ENCODE measurements at regions not wholly inside any gene's neighbourhood (a gene's known extent, or its start where the extent isn't known, plus 50 kb on each side); places are given as distances from the start of the nearest gene placed in this dataset.

DNA sequence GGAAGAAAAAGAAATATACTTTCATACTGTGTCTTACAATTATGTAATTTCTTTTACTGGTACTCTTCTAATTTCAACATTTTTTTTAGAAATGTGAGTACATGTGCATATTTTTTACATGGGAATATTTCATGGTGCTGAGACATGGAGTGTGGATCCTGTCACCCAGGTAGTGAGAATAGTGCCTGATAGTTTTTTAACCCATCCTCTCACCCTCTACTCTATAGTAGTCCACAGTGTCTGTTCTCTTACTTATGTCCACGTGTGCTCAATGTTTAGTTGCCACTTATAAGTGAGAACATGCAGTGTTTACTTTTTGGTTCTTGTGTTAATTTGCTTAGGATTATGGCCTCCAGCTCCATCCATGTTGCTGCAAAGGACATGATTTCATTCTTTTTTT lies 548.8 kb downstream of the AACS start:
- H3K9me3 ChIP-seq (ENCODE audit: insufficient read depth in 2 of 2, low read depth in 1 of 2, low read length in 1 of 2): 0 out of 4 replicates have a peak, but pooled peaks cover 0 to 2% of the 10 kb centered on the region in 2 experiments
- H2BK120ac ChIP-seq (replicated peaks; ENCODE audit: low read depth, low read length): no peak overlapping the region
- H3K4me1 ChIP-seq (replicated peaks in 1 of 4; ENCODE audit: control insufficient read depth in 3 of 4, insufficient read depth in 4 of 4, low read length in 3 of 4): no peaks in the 10 kb centered on the region
- no peaks in the 10 kb centered on the region for H3K27me3 ChIP-seq (replicated peaks in 1 of 4; ENCODE audit: control insufficient read depth in 3 of 4, extremely low read depth in 1 of 4, insufficient read depth in 3 of 4, low read length in 3 of 4)
- no peaks in the 10 kb centered on the region for H4K20me1 ChIP-seq (replicated peaks in 1 of 2; ENCODE audit: control insufficient read depth in 1 of 2, insufficient read depth in 2 of 2, low read length in 2 of 2)
- TF ChIP-seq SIRT6 (IDR thresholded peaks at IDR 0.05; ENCODE audit: low read length): no peak
- no peak for TF ChIP-seq SP4 (IDR thresholded peaks at IDR 0.05; ENCODE audit: low read length)
- TF ChIP-seq CBX5 (IDR thresholded peaks at IDR 0.05; ENCODE audit: low read depth, low read length): no peak
- no peak for TF ChIP-seq KDM5A (IDR thresholded peaks at IDR 0.05; ENCODE audit: low read length)
- TF ChIP-seq SRF (IDR thresholded peaks at IDR 0.05; ENCODE audit: low read depth, low read length): no peak
- no peak for TF ChIP-seq FOSL1 (IDR thresholded peaks at IDR 0.05; ENCODE audit: insufficient read depth, low read depth, low read length)
- no peak for TF ChIP-seq POU5F1 (IDR thresholded peaks at IDR 0.05; ENCODE audit: low read depth, low read length)
- no peak for TF ChIP-seq SIX5 (IDR thresholded peaks at IDR 0.05; ENCODE audit: low read depth, low read length)
- no peak for TF ChIP-seq CHD1 (IDR thresholded peaks at IDR 0.05; ENCODE audit: low read depth, low read length)
- no peak for TF ChIP-seq RFX5 (IDR thresholded peaks at IDR 0.05; ENCODE audit: borderline replicate concordance, low read depth, low read length)
- no peak for TF ChIP-seq POLR2AphosphoS5 (IDR thresholded peaks at IDR 0.05; ENCODE audit: low read depth, low read length)
- TF ChIP-seq, protein P1, sequence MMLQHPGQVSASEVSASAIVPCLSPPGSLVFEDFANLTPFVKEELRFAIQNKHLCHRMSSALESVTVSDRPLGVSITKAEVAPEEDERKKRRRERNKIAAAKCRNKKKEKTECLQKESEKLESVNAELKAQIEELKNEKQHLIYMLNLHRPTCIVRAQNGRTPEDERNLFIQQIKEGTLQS (IDR thresholded peaks at IDR 0.05; ENCODE audit: insufficient read depth, low read depth, low read length): no peak
- TF ChIP-seq KDM4A (IDR thresholded peaks at IDR 0.05; ENCODE audit: low read depth, low read length, severe bottlenecking): no peak
- no peak overlapping the region for H3K4ac ChIP-seq (replicated peaks; ENCODE audit: insufficient read length, low read depth, low read length)
- ChIA-PET POLR2A (ENCODE audit: partially characterized antibody) (no interaction called here), CTCF (ENCODE audit: partially characterized antibody) (no interaction called here)
- no peak overlapping the region for H3K18ac ChIP-seq (ENCODE audit: extremely low read depth, low read length)
- no peak overlapping the region for H3K4me3 ChIP-seq (ENCODE audit: extremely low read depth in 1 of 4, insufficient read depth in 2 of 4, low read depth in 3 of 4, low read length in 4 of 4)
- no peak overlapping the region for H2BK12ac ChIP-seq (ENCODE audit: low read depth, low read length)
- H4K91ac ChIP-seq (replicated peaks; ENCODE audit: insufficient read length, low read length): no peak overlapping the region
- H3K56ac ChIP-seq (replicated peaks; ENCODE audit: insufficient read length, low read depth, low read length): no peak overlapping the region
- H2BK5ac ChIP-seq (ENCODE audit: low read depth, low read length): no peak overlapping the region
- H4K8ac ChIP-seq (ENCODE audit: extremely low read depth, insufficient read depth, low read length): no peak overlapping the region
- H3K14ac ChIP-seq (ENCODE audit: insufficient read length): no peak overlapping the region
- H3K79me2 ChIP-seq (ENCODE audit: control insufficient read depth in 1 of 2, insufficient read depth in 2 of 2, low read length in 2 of 2): no peaks in the 10 kb centered on the region
- no peaks in the 10 kb centered on the region for H3K36me3 ChIP-seq (ENCODE audit: control insufficient read depth in 2 of 4, insufficient read depth in 4 of 4, low read length in 3 of 4)
- no peak overlapping the region for H3K4me2 ChIP-seq (ENCODE audit: insufficient read depth in 1 of 2, low read depth in 2 of 2, low read length in 2 of 2)
- no peak overlapping the region for H2AFZ ChIP-seq (ENCODE audit: low read length)
- no peak overlapping the region for H2BK15ac ChIP-seq (ENCODE audit: low read length)
- no peaks in the 10 kb centered on the region for H3K23me2 ChIP-seq (ENCODE audit: low read depth, low read length)
- no peak overlapping the region for H3K9ac ChIP-seq (replicated peaks in 1 of 4; ENCODE audit: extremely low read depth in 1 of 4, low read depth in 3 of 4, low read length in 3 of 4)
- DNase-seq (ENCODE audit: low read depth in 1 of 2, low spot score in 2 of 2) (no peak), FAIRE-seq (no peak)
- no peak overlapping the region for H3K27ac ChIP-seq (ENCODE audit: low read depth, low read length)
- no peak overlapping the region for H4K5ac ChIP-seq (ENCODE audit: insufficient read length, low read depth, low read length)
- H3K79me1 ChIP-seq (ENCODE audit: low read depth, low read length): 0 out of 2 replicates have a peak, but pooled peaks cover 2% of the 10 kb centered on the region
- H3K23ac ChIP-seq (ENCODE audit: insufficient read length): no peak overlapping the region
- WGBS, 2 experiments (ENCODE audit: extremely low coverage in 1 of 2, insufficient coverage in 1 of 2, insufficient read length in 1 of 2, insufficient replicate concordance in 2 of 2, low coverage in 1 of 2, low lambda C conversion rate in 2 of 2, missing lambda C conversion rate in 1 of 2): 92% methylated on average over 1 of the region's 1 CpG; no CpG with 5 or more reads in 1 of the 2 experiments
- no peak overlapping the region for H2BK20ac ChIP-seq (ENCODE audit: low read length)
- no peak overlapping the region for H2AK5ac ChIP-seq (ENCODE audit: low read depth, low read length)
